HepG2 (cell line): ENCODE measurements at regions not wholly inside any gene's neighbourhood (a gene's known extent, or its start where the extent isn't known, plus 50 kb on each side); places are given as distances from the start of the nearest gene placed in this dataset.

Experiments
- ESRRA ChIP-seq: sonication (generic); formaldehyde crosslinking; IDR thresholded peaks from 2 replicates; pipeline ENCODE4 v1.5.1; 2020; ENCODE audit warnings: mild to moderate bottlenecking, low read depth, missing genetic modification reagents
- NFATC3 ChIP-seq: sonication (generic); formaldehyde crosslinking; IDR thresholded peaks from 2 replicates; pipeline ENCODE4 v1.5.1; 2020; ENCODE audit warnings: mild to moderate bottlenecking, missing genetic modification reagents
- SPEN ChIP-seq: sonication (generic); formaldehyde crosslinking; IDR thresholded peaks from 2 replicates; pipeline ENCODE4 v1.5.1; 2020; ENCODE audit warnings: low read depth, mild to moderate bottlenecking, missing genetic modification reagents
- ZBTB7A ChIP-seq: sonication (generic); formaldehyde crosslinking; IDR thresholded peaks from 2 replicates; pipeline ENCODE4 v1.8.0; 2022; ENCODE audit warnings: mild to moderate bottlenecking, missing genetic modification reagents
- ZBTB8A ChIP-seq: sonication (generic); formaldehyde crosslinking; IDR thresholded peaks from 2 replicates; pipeline ENCODE4 v1.4.0; 2020; ENCODE audit warnings: mild to moderate bottlenecking, low read depth, missing genetic modification reagents, borderline replicate concordance
- ZEB1 ChIP-seq: IDR thresholded peaks from 2 replicates; pipeline ENCODE4 v1.6.1; 2012; ENCODE audit warnings: mild to moderate bottlenecking, low read depth, inconsistent platforms; ENCODE audit not compliant: insufficient replicate concordance
- ZFP36 ChIP-seq: fragments of 150-350 bp; IDR thresholded peaks from 2 replicates; pipeline ENCODE4 v1.6.1; 2018; ENCODE audit warnings: borderline replicate concordance, low read length, low read depth; ENCODE audit not compliant: partially characterized antibody
- ZNF318 ChIP-seq: sonication (generic); formaldehyde crosslinking; IDR thresholded peaks from 2 replicates; pipeline ENCODE4 v1.4.0; 2020; ENCODE audit warnings: mild to moderate bottlenecking, missing genetic modification reagents
- ZNF432 ChIP-seq: sonication (generic); formaldehyde crosslinking; IDR thresholded peaks from 2 replicates; pipeline ENCODE4 v1.5.0; 2020; ENCODE audit warnings: missing genetic modification reagents, mild to moderate bottlenecking, borderline replicate concordance

DNA sequence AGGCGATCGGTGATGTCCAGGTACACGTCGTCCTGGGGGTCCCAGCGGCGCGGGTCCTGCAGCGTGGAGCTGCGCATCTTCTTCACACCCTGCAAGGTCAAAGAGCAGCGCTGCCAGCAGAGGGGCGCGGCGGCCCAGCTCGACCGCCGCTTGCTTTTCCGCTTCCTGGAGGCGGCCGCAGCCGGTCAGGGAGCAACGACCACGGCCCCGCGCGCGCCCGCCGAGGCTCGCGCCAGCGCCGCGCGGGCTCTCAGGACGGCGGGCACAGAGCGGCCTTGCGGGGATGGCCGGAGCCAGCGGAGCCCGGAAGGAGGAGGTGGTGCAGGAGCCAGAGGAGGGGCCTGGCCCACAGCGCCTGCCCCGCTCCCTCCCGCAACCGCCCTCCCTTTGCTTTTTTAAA, 76.4 kb upstream of the CDC14C start (continued):
- TF ChIP-seq ZNF318 (CRISPR knock-in tag) (no peak), ZBTB7A (CRISPR knock-in tag) (no peak), ZFP36 (no peak), NFATC3 (no peak), ZNF432 (CRISPR knock-in tag) (no peak), ESRRA (CRISPR knock-in tag) (no peak), SPEN (CRISPR knock-in tag) (no peak), ZBTB8A (CRISPR knock-in tag) (no peak), ZEB1 (no peak)
